ENCODE measurements at regions not wholly inside any gene's neighbourhood (a gene's known extent, or its start where the extent isn't known, plus 50 kb on each side); places are given as distances from the start of the nearest gene placed in this dataset.

- no peak for DNase-seq
Measured at GRCh38 chr20:37643400-37643799, 50.4 kb upstream of the CTNNBL1 start.

DNA sequence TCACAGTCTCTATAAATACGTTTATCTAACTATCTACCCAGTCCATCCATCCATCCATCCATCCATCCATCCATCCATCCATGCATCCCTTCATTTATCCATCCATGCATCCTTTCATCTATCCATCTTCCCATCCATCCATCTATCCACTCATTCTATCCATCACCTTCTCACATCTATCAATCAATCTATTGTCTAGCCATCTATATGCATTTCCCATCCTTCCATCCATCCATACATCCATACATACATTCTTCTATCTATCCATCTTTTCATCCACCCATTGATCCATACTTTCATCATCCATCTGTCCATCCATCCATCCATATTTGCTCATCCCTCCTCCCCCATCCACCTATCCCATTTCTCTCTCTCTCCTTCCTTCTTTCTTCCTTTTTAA lies 51.6 kb upstream of the CTNNBL1 start:
- DNase-seq, result no peak

GRCh38 chr20:37640600-37641561 lies 52.9 kb upstream of the CTNNBL1 start:
- DNase-seq, result no peak

DNA sequence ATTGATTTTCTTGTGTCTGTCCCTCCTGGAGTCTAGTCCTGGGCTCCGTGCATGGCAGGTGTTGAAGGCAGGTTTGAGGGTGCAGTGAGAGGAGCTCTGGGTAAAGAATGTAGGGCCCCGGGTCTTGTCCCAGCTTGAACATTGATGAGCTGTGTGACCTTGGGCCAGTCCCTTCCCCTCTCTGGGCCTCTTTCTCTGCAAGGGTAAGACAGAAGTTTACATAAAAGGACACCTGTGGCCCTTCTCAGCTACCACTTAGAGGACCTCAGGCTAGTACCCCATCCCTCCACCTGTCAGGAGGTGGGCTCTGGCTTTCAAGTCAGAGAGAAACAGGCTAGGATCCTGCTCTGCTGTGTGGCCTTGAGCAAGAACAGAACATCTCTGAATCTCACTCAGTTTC lies 55.3 kb upstream of the CTNNBL1 start:
- no peak for DNase-seq

- DNase-seq, result no peak
Measured at GRCh38 chr20:37636977-37637376, 56.9 kb upstream of the CTNNBL1 start.

DNA sequence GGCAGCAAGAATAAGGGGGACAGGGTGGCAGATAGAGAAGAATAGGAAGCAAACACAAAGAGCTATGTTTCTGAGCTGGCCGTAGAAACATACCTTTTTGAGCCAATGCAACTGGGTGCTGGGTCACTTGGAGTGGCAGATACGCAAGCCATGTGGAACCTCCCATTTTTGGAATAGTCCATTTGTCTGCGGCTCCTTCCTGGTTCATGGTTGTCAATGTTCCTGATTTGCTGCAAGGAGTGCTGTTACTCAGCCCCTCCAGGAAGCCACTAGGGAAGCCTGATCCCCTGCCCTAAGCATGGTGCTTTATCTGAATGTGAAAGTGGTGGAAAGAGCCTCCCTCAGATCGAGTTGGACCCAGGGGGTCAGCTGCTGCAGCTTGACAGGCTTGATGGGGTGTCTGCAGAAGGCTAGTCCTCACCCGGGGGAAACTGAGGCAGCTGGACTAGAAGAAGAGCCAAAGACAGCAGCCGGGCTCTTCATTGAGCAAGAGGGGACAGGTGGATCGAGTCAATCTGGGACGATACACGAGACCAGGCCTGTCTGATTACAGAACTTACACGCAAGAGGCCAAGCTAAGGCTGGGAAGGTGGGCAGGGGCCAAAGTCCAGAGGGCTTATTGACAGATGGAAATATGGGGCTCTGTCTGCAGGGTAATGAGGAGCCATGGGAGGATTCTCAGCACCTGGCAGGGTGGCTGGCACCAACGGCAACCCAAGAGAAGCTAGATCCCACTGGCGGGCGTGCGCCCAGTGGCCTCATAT lies 57.4 kb upstream of the CTNNBL1 start:
- no peak for DNase-seq

GRCh38 chr20:37630993-37631392 lies 62.8 kb upstream of the CTNNBL1 start:
- DNase-seq, result no peak

DNA sequence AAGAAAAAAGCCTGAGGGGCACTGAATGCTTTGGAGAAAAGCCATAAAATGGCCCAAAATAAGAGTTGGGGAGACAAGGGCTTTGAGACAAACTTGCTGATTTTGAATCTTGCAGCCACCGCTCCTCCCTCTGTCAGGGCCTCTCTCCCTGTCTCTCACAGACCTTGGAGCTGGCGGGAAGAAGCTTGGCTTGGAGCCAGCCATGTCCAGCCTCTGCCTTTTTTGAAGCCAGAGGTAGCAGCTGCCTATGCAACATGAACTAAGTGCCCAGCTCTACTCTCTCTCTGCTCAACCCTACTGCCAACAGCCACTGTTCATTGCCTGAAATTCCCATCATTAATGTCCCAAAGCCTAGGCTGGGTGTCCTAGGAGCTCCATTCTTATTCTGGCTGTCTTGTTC lies 63.7 kb upstream of the CTNNBL1 start:
- no peak for DNase-seq

DNA sequence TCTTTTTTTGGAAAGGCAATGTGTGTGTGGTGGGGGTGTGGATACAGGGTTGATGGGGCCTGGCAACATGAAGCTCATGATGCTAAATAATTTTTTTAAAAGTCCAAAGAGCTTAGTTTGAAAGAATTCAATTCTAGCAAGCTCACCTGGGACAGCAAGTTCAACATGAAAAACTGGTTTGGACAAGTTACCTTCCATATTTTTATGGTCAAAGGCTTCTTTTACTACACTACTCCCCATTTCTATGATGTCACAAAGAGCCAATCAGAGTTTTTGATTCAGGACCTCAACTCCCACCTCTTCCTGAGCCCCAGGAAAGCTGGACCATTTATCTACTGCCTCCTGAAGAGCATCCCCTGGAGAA lies 66.1 kb upstream of the CTNNBL1 start:
- no peak for DNase-seq

DNA sequence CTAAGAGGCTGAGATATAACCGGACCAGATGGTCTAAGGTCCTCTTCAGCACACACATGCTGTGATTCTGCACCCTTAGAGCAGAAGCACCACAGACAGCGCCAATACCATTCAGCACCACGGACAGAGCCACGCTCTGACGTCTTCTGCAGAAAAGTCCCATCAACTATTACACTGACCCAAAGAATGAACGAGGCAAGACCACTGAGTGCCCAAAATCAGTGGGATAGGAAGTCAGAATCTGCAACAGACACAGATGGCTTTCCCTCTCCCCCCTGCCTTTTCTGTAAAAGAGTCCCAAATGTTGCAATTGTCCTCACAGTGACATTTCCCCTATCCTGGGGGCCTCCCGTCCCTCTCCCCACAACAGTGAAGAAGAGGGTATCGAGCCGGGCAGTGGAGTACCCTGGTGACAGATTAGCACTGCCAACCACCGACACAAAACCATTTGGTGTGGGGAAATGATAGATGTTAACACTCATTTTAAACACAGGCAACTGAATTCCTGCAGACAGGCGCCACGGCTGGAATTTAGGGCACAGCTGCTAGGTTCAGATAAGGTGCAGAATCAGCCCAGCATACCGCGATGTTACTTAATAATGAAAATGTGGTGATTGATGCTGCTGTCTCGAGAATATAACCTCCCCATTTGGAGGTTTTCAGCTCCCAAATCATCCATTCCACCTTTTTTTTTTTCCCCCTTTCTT lies 66.6 kb upstream of the CTNNBL1 start:
- DNase-seq, result peak; percentile 2

GRCh38 chr20:37624963-37625362 lies 68.9 kb upstream of the CTNNBL1 start:
- DNase-seq, result no peak

- no peak for DNase-seq
Measured at GRCh38 chr20:37622728-37623127, 71.1 kb upstream of the CTNNBL1 start.

DNA sequence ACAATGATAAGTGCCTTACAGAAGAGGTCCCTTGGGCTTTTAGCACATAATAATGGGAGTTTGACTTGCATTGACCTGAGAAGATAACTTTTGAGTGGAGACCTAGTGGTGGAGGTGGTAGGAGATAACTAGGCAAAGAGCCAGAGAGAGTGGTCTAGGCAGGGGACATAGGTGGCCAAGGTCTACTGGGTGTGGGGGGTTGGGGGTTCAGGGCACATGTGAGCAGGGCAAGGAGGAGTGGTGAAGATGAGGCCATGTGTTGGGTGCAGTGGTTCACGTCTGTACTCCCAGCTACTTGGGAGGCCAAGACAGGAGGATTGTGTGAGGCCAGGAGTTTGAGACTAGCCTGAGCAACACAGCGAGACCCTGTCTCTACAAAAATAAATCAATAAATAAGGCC lies 74.3 kb upstream of the CTNNBL1 start:
- no peak for DNase-seq

GRCh38 chr20:37616110-37616425 lies 77.8 kb upstream of the CTNNBL1 start:
- DNase-seq, result no peak

DNA sequence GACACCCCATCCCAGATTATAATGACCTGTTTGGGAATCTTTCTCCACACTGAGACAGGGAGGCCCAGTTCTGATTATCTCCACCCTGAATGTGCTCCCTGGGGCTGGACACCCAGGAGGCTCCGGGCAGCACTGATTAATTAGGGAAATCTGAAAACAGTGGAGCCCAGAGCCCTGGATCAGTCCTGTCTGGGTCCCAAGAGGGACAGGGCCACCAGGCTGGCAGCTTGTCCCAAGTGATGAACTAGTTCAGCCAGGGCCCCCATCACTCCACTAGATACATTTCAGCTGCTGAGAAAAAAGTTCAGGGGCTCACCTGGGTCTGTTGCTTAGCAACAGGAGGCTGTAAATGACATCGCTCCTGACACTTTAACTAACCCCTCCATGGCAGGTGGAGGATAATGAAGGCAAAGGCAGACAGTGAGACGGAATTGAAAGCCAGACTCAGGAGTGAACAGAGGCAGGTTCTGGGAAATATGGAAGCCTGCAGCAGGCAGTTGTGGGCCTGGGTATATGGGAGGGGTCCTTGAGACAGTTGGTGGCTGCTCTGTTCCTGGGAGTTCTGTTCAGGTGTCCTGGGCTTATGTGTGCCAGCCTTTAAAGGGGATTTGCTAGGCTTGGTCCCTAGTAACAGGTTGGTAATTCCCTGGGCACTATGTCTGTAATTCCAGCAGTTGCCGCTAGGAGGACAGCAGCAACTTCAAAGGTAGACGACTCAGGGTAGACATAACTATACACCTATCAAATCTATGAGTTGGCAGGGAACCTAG lies 78.3 kb upstream of the CTNNBL1 start:
- peak; percentile 52 for DNase-seq

DNA sequence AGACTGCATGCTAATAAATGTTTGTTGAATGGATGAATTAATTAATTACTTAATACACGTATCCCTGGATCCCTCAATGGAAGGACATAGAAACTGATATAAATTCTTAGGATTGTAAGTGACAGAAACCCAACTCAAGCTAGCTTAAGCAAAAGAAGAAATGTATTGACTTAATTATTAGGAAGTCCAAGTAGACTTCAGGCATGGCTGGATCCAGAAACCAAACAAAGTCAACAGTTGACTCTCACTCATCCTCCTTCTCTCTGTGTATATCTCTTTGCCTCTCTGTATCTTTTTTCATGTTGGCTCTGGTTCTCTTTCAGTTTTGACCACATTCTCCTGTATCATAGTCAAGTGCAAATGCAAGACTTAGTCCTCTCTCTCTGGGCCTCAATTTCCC lies 82.0 kb upstream of the CTNNBL1 start:
- DNase-seq, result no peak

- no peak for DNase-seq
Measured at GRCh38 chr20:37611346-37611745, 82.5 kb upstream of the CTNNBL1 start.

GRCh38 chr20:37610203-37610798 lies 82.6 kb upstream of the BLCAP start:
- DNase-seq, result no peak

DNA sequence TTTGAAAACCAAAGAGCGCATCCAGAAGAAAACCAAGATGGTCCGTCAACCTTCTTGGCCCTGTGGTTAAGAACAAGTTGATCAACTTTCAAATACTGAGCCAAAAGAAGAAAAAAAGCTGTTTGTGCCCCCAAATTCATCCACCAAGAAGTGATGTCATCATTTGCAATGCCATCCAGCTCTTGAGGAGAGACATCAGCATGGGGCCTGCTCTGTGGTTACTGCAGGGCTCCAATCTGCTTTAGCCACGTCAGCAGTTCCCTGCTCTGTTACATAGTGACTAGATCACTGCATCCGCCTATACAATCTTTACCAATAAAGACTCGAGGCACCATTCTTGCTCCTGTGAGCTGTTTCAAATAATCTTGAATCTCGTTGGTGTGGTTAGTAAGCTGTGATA lies 75.0 kb upstream of the BLCAP start:
- no peak for DNase-seq

DNA sequence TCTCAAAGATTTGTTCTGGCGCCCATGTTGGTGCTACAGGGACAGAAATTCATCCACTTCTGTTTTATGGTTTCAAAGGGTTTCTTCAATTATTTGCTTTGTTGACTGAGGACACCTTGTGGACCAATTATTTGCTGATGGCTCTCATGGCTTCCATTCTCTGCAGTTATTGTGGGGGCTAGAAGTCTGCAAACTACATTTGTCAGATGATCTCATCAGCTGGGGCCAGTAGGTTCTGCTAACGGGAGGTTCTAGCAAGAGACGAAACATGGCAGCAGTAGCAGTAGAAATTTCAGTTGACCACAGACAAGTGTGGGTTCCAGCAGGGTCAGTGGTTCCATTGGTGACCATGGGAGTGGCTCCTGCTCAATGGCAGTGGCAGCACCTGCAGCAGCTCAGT lies 72.8 kb upstream of the BLCAP start:
- no peak for DNase-seq

- DNase-seq, result no peak
Measured at GRCh38 chr20:37598575-37599342, 71.1 kb upstream of the BLCAP start.

GRCh38 chr20:37598100-37598543 lies 70.4 kb upstream of the BLCAP start:
- no peak for DNase-seq
